ENCODE measurements at regions not wholly inside any gene's neighbourhood (a gene's known extent, or its start where the extent isn't known, plus 50 kb on each side); places are given as distances from the start of the nearest gene placed in this dataset.

GRCh38 chr7:25596443-25596842, 368.2 kb upstream of the NPVF start (continued):
- no peak for TF ChIP-seq MAX (IDR thresholded peaks at IDR 0.05)
- TF ChIP-seq HOXB5 (CRISPR knock-in tag; IDR thresholded peaks at IDR 0.05): no peak
- TF ChIP-seq EP300 (IDR thresholded peaks at IDR 0.05): no peak
- TF ChIP-seq ZSCAN20 (CRISPR knock-in tag; IDR thresholded peaks at IDR 0.05): no peak

- TF ChIP-seq HEYL (CRISPR knock-in tag; IDR thresholded peaks at IDR 0.05) (no peak), HOXA7 (CRISPR knock-in tag; IDR thresholded peaks at IDR 0.05) (no peak), KDM5A (IDR thresholded peaks at IDR 0.05) (no peak), RAD21 (conservative IDR thresholded peaks at IDR 0.05 in 1 of 2, IDR thresholded peaks at IDR 0.05 in 1 of 2) (no peak), EP300 (IDR thresholded peaks at IDR 0.05) (no peak), E2F6 (IDR thresholded peaks at IDR 0.05; ENCODE audit: borderline replicate concordance, low read depth) (no peak), ESRRA (IDR thresholded peaks at IDR 0.05; ENCODE audit: borderline replicate concordance, low read length) (no peak), RFX5 (IDR thresholded peaks at IDR 0.05) (no peak), ZC3H11A (IDR thresholded peaks at IDR 0.05) (no peak), USF2 (IDR thresholded peaks at IDR 0.05) (no peak), ZNF302 (CRISPR knock-in tag; IDR thresholded peaks at IDR 0.05) (no peak), CBX2 (IDR thresholded peaks at IDR 0.05; ENCODE audit: borderline replicate concordance, low read depth) (no peak)
- 44% methylated on average over 5 of the region's 5 CpGs for WGBS (ENCODE audit: missing lambda C conversion rate)
- H3K4me3 ChIP-seq: no peak overlapping the region
- FAIRE-seq: no peak
- H3K4me1 ChIP-seq: no peaks in the 10 kb centered on the region
- no peaks in the 10 kb centered on the region for H3K9me3 ChIP-seq
- no peak overlapping the region for H3K4me2 ChIP-seq
- ChIA-PET CTCF (no interaction called here), POLR2A (no interaction called here)
- ATAC-seq: no peak
- DNase-seq (ENCODE audit: low read depth in 1 of 2, low spot score in 1 of 2): no peak
- no peak overlapping the region for H3K27ac ChIP-seq
Observed at GRCh38 chr7:25597946-25598345, 369.7 kb upstream of the NPVF start.

GRCh38 chr7:25598765-25599164, 370.5 kb upstream of the NPVF start:
- no peak for ATAC-seq
- POLR2A ChIA-PET: no interaction called here
- Histone ChIP-seq H3K9me3 (no peaks in the 10 kb centered on the region), H3K4me2 (no peak overlapping the region), H3K27ac (no peak overlapping the region), H3K4me1 (no peaks in the 10 kb centered on the region), H3K4me3 (no peak overlapping the region)
- FAIRE-seq: no peak
- 15% methylated on average over 5 of the region's 5 CpGs for WGBS (ENCODE audit: missing lambda C conversion rate)
- DNase-seq (ENCODE audit: low read depth in 1 of 2, low spot score in 1 of 2): no peak
- no peak for TF ChIP-seq ZFP36 (IDR thresholded peaks at IDR 0.05; ENCODE audit: borderline replicate concordance, partially characterized antibody)
- no peak for TF ChIP-seq RFX5 (IDR thresholded peaks at IDR 0.05)
- TF ChIP-seq JUN (IDR thresholded peaks at IDR 0.05): no peak
- no peak for TF ChIP-seq CBX8 (IDR thresholded peaks at IDR 0.05)
- TF ChIP-seq USF2 (IDR thresholded peaks at IDR 0.05): no peak
- TF ChIP-seq CBX2 (IDR thresholded peaks at IDR 0.05; ENCODE audit: borderline replicate concordance, low read depth): no peak
- no peak for TF ChIP-seq HMGXB4 (CRISPR knock-in tag; IDR thresholded peaks at IDR 0.05; ENCODE audit: borderline replicate concordance)
- no peak for TF ChIP-seq POLR2A (IDR thresholded peaks at IDR 0.05; ENCODE audit: low read length)
- TF ChIP-seq CEBPB (IDR thresholded peaks at IDR 0.05): no peak
- TF ChIP-seq ATOH8 (CRISPR knock-in tag; IDR thresholded peaks at IDR 0.05; ENCODE audit: low read depth): no peak
- no peak for TF ChIP-seq PBX3 (IDR thresholded peaks at IDR 0.05)
- no peak for TF ChIP-seq NPAS2 (CRISPR knock-in tag; IDR thresholded peaks at IDR 0.05; ENCODE audit: borderline replicate concordance)
- TF ChIP-seq ESRRA (IDR thresholded peaks at IDR 0.05; ENCODE audit: borderline replicate concordance, low read length): no peak
- TF ChIP-seq POLR2AphosphoS2 (conservative IDR thresholded peaks at IDR 0.05; ENCODE audit: low read length): no peak
- no peak for TF ChIP-seq MAX (IDR thresholded peaks at IDR 0.05)
- no peak for TF ChIP-seq SMC3 (IDR thresholded peaks at IDR 0.05)
- no peak for TF ChIP-seq EP300 (IDR thresholded peaks at IDR 0.05)
- TF ChIP-seq MAZ (IDR thresholded peaks at IDR 0.05; ENCODE audit: borderline replicate concordance, low read depth, low read length): no peak
- CTCF ChIA-PET: no interaction called here

Data from A549 (cell line).